ENCODE measurements at regions not wholly inside any gene's neighbourhood (a gene's known extent, or its start where the extent isn't known, plus 50 kb on each side); places are given as distances from the start of the nearest gene placed in this dataset.

GRCh38 chr1:87426463-87427249 is 98.0 kb downstream of the LMO4 start:
- Histone ChIP-seq H3K9me3 (ENCODE audit: low read depth, low read length, poor library complexity, severe bottlenecking) (no peaks in the 10 kb centered on the region), H3K4me3 (ENCODE audit: low read depth, low read length, poor library complexity, severe bottlenecking) (no peak overlapping the region), H3K27me3 (replicated peaks; ENCODE audit: insufficient read depth, low read depth, low read length, poor library complexity) (no peaks in the 10 kb centered on the region), H3K4me1 (ENCODE audit: insufficient read depth, low read length, poor library complexity, severe bottlenecking) (peaks cover 37% of the 10 kb centered on the region), H3K27ac (ENCODE audit: low read depth, low read length, poor library complexity, severe bottlenecking) (no peak overlapping the region), H3K36me3 (ENCODE audit: insufficient read depth, low read length, poor library complexity, severe bottlenecking) (no peaks in the 10 kb centered on the region)
- CTCF ChIA-PET, result interaction anchor here (0.7 kb wide), 1 partner anchor 1169 kb away, joined by 3 read pairs; no protein-coding TSS in a partner anchor
- no TSS peak for BruUV-seq (replicated peaks)
- intact Hi-C loops (cut with micrococcal nuclease; ENCODE audit: unreplicated experiment), result no loop called here
- peak; percentile 65 for DNase-seq (ENCODE audit: low spot score)
- TF ChIP-seq EZH2 (IDR thresholded peaks at IDR 0.05; ENCODE audit: borderline replicate concordance, low read depth, low read length, poor library complexity, severe bottlenecking) (no peak), CTCF (conservative IDR thresholded peaks at IDR 0.05; ENCODE audit: low read depth, low read length) (no peak)
- POLR2A ChIA-PET (ENCODE audit: low non-redundant PET), result no interaction called here

- Histone ChIP-seq H3K27ac (ENCODE audit: low read depth, low read length, poor library complexity, severe bottlenecking) (no peak overlapping the region), H3K27me3 (replicated peaks; ENCODE audit: insufficient read depth, low read depth, low read length, poor library complexity) (no peaks in the 10 kb centered on the region), H3K4me3 (ENCODE audit: low read depth, low read length, poor library complexity, severe bottlenecking) (no peak overlapping the region), H3K4me1 (ENCODE audit: insufficient read depth, low read length, poor library complexity, severe bottlenecking) (peaks cover 36% of the 10 kb centered on the region), H3K36me3 (ENCODE audit: insufficient read depth, low read length, poor library complexity, severe bottlenecking) (no peaks in the 10 kb centered on the region), H3K9me3 (ENCODE audit: low read depth, low read length, poor library complexity, severe bottlenecking) (no peaks in the 10 kb centered on the region)
- BruUV-seq (replicated peaks), result no TSS peak
- no peak for TF ChIP-seq EZH2 (IDR thresholded peaks at IDR 0.05; ENCODE audit: borderline replicate concordance, low read depth, low read length, poor library complexity, severe bottlenecking)
- TF ChIP-seq CTCF (conservative IDR thresholded peaks at IDR 0.05; ENCODE audit: low read depth, low read length), result no peak
- intact Hi-C loops (cut with micrococcal nuclease; ENCODE audit: unreplicated experiment), result no loop called here
- no peak for DNase-seq (ENCODE audit: low spot score)
- ChIA-PET CTCF (no interaction called here), POLR2A (ENCODE audit: low non-redundant PET) (no interaction called here)
These were observed 99.7 kb downstream of the LMO4 start for GRCh38 chr1:87428367-87428766.

GRCh38 chr1:87428883-87429282 is 100.2 kb downstream of the LMO4 start:
- Histone ChIP-seq H3K36me3 (ENCODE audit: insufficient read depth, low read length, poor library complexity, severe bottlenecking) (no peaks in the 10 kb centered on the region), H3K4me1 (ENCODE audit: insufficient read depth, low read length, poor library complexity, severe bottlenecking) (peaks cover 31% of the 10 kb centered on the region), H3K27me3 (replicated peaks; ENCODE audit: insufficient read depth, low read depth, low read length, poor library complexity) (no peaks in the 10 kb centered on the region), H3K27ac (ENCODE audit: low read depth, low read length, poor library complexity, severe bottlenecking) (no peak overlapping the region), H3K4me3 (ENCODE audit: low read depth, low read length, poor library complexity, severe bottlenecking) (no peak overlapping the region), H3K9me3 (ENCODE audit: low read depth, low read length, poor library complexity, severe bottlenecking) (no peaks in the 10 kb centered on the region)
- ChIA-PET POLR2A (ENCODE audit: low non-redundant PET) (interaction anchor here (0.6 kb wide), 1 partner anchor 614 kb away, joined by 3 read pairs; no protein-coding TSS in a partner anchor), CTCF (no interaction called here)
- TF ChIP-seq EZH2 (IDR thresholded peaks at IDR 0.05; ENCODE audit: borderline replicate concordance, low read depth, low read length, poor library complexity, severe bottlenecking), result no peak
- TF ChIP-seq CTCF (conservative IDR thresholded peaks at IDR 0.05; ENCODE audit: low read depth, low read length), result no peak
- BruUV-seq (replicated peaks), result no TSS peak
- intact Hi-C loops (cut with micrococcal nuclease; ENCODE audit: unreplicated experiment), result no loop called here
- no peak for DNase-seq (ENCODE audit: low spot score)

Data from A673 (cell line).